ENCODE measurements at regions not wholly inside any gene's neighbourhood (a gene's known extent, or its start where the extent isn't known, plus 50 kb on each side); places are given as distances from the start of the nearest gene placed in this dataset.

- no peak for DNase-seq
Observed at GRCh38 chr18:71850602-71851001, 693.5 kb downstream of the CBLN2 start.

GRCh38 chr18:71849407-71849806 is 694.7 kb downstream of the CBLN2 start:
- no peak for DNase-seq

- DNase-seq, result no peak
Observed at GRCh38 chr18:71846716-71847115, 697.4 kb downstream of the CBLN2 start.

GRCh38 chr18:71844814-71845213 is 699.3 kb downstream of the CBLN2 start:
- no peak for DNase-seq

- no peak for DNase-seq
Observed at GRCh38 chr18:71842666-71843065, 701.5 kb downstream of the CBLN2 start.

- no peak for DNase-seq
Observed at GRCh38 chr18:71837547-71837946, 706.6 kb downstream of the CBLN2 start.

- DNase-seq, result no peak
Observed at GRCh38 chr18:71832946-71833617, 711.1 kb downstream of the CBLN2 start.

- DNase-seq, result no peak
Observed at GRCh38 chr18:71831039-71831438, 713.1 kb downstream of the CBLN2 start.

GRCh38 chr18:71827301-71827700 is 716.8 kb downstream of the CBLN2 start:
- DNase-seq, result no peak

- no peak for DNase-seq
Observed at GRCh38 chr18:71815305-71815704, 728.8 kb downstream of the CBLN2 start.

- no peak for DNase-seq
Observed at GRCh38 chr18:71809711-71810110, 734.4 kb downstream of the CBLN2 start.

GRCh38 chr18:71808616-71809015 is 735.5 kb downstream of the CBLN2 start:
- DNase-seq, result no peak

GRCh38 chr18:71807586-71807985 is 736.6 kb downstream of the CBLN2 start:
- no peak for DNase-seq

GRCh38 chr18:71798986-71799673 is 745.0 kb downstream of the CBLN2 start:
- DNase-seq, result no peak

GRCh38 chr18:71797554-71797953 is 746.6 kb downstream of the CBLN2 start:
- no peak for DNase-seq

- no peak for DNase-seq
Observed at GRCh38 chr18:71784777-71785176, 759.4 kb downstream of the CBLN2 start.

- no peak for DNase-seq
Observed at GRCh38 chr18:71760541-71760940, 783.6 kb downstream of the CBLN2 start.

- no peak for DNase-seq
Observed at GRCh38 chr18:71754246-71754645, 789.9 kb downstream of the CBLN2 start.

- DNase-seq, result no peak
Observed at GRCh38 chr18:71743634-71744033, 800.5 kb downstream of the CBLN2 start.

GRCh38 chr18:71729611-71730010 is 814.5 kb downstream of the CBLN2 start:
- no peak for DNase-seq

- DNase-seq, result no peak
Observed at GRCh38 chr18:71727909-71728308, 816.2 kb downstream of the CBLN2 start.

- no peak for DNase-seq
Observed at GRCh38 chr18:71725256-71725655, 818.9 kb downstream of the CBLN2 start.

GRCh38 chr18:71707985-71708500 is 836.1 kb downstream of the CBLN2 start:
- no peak for DNase-seq

- DNase-seq, result no peak
Observed at GRCh38 chr18:71707400-71707799, 836.7 kb downstream of the CBLN2 start.
